GM13976 (cell line): ENCODE measurements at regions not wholly inside any gene's neighbourhood (a gene's known extent, or its start where the extent isn't known, plus 50 kb on each side); places are given as distances from the start of the nearest gene placed in this dataset.

Source experiments
- DNase-seq: peaks from one replicate; pipeline ENCODE4 v3.0.0; 2012; ENCODE audit warnings: low spot score
- in situ Hi-C: fragments of 300-500 bp; cut with MboI; formaldehyde crosslinking; loops from one replicate; pipeline ENCODE4 v1.12.0; 2022; ENCODE audit warnings: low sequenced_read_pairs, mixed read lengths, inconsistent platforms; ENCODE audit not compliant: unreplicated experiment
- TF ChIP-seq, protein P1 (sequence below): IDR thresholded peaks from 2 replicates; pipeline ENCODE4 v1.5.1; 2012; ENCODE audit warnings: borderline replicate concordance, mild to moderate bottlenecking; ENCODE audit not compliant: insufficient read depth; ENCODE audit errors: extremely low read depth, missing control alignments, control extremely low read depth

DNA sequence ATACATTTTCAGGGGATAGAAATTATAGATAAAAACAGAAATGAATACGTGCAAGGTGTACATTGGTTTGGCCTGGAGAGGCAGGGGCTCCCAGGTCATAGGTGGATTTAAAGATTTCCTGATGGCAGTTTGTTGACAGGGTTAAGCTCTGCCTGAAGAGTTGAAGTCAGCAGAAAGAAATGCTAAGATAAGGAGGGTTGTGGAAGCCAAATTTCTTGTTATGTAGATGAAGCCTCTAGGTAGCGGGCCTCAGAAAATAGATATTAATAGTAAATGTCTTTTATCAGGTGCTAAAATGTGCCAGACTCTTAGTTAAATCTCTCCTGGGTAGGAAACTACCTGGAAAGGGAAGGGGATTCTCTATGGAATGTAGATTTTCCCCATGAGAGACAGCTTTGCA lies 188.8 kb downstream of the CDH26 start:
- in situ Hi-C loops: no loop called here
- TF ChIP-seq, protein P1, sequence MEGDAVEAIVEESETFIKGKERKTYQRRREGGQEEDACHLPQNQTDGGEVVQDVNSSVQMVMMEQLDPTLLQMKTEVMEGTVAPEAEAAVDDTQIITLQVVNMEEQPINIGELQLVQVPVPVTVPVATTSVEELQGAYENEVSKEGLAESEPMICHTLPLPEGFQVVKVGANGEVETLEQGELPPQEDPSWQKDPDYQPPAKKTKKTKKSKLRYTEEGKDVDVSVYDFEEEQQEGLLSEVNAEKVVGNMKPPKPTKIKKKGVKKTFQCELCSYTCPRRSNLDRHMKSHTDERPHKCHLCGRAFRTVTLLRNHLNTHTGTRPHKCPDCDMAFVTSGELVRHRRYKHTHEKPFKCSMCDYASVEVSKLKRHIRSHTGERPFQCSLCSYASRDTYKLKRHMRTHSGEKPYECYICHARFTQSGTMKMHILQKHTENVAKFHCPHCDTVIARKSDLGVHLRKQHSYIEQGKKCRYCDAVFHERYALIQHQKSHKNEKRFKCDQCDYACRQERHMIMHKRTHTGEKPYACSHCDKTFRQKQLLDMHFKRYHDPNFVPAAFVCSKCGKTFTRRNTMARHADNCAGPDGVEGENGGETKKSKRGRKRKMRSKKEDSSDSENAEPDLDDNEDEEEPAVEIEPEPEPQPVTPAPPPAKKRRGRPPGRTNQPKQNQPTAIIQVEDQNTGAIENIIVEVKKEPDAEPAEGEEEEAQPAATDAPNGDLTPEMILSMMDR: no peak
- DNase-seq: no peak

DNA sequence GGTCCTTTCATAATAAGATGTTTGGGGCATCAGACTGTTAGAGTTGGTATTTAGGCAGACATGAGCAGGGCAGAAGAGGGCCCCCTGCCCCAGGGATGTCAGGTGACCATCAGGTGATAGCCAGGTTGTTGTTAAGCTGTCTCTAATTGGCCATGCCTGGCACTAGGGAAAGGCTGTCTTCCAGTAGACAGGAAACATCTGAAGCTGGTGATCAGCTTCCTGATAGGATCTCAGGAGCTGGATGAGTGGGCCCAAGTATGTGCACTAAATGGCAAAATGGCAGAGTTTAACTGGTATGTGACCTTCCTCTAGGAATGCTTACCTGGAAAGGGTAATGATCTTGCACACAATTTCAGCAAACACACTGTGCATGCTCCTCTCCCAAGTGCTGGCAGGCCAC lies 190.7 kb downstream of the CDH26 start:
- in situ Hi-C loops: no loop called here
- TF ChIP-seq, protein P1: no peak
- DNase-seq: no peak

DNA sequence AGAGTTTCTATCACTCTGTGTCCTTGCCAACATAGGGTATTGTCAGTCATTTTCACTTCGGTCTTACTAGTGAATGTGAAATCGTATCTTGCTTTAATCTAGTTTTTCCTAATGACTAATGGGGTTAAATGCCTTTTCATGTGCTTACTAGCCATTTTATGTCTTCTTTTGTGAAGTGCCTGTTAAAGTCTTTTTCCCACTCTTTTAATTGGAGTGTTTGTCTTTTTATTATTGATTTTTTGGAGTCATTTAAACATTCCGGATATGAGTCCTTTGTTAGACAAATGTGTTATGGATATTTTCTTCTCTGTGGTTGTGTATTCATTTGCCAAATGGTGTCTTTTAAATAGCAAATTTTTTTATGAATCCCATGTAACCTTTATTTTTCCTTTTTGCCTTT lies 194.6 kb downstream of the CDH26 start:
- in situ Hi-C loops: no loop called here
- TF ChIP-seq, protein P1: no peak
- no peak for DNase-seq

DNA sequence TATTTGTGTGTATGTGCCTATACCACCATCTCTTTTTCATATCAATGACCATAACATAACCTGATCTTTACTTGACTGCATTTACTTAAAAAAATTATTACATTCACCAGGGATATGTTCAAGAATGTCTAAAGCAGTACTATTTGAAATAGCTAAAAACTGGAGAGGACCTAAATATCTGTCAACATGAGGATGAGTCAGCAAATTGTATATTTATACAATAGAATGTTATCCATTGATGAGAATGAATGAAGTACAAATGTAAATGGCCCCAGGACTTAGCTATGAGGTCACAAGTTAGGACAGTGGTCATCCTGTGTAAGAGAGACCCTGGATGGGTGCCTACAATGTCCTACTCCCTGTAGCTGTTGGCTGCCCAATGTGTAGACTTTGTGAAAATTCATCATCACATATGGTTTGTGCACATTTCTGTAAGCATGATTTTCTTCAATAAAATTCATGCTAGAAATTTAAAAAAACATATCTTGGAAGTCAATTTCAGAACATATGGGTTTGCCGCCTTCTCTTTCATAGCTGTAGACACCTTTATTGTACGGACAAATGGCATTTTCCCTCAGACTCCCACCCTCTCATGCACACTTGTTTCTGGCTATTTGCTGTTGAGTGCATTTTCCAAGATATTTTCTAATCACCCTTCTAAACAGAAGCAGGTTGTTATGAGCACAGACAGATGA lies 202.4 kb downstream of the CDH26 start:
- TF ChIP-seq, protein P1: no peak
- DNase-seq: no peak

DNA sequence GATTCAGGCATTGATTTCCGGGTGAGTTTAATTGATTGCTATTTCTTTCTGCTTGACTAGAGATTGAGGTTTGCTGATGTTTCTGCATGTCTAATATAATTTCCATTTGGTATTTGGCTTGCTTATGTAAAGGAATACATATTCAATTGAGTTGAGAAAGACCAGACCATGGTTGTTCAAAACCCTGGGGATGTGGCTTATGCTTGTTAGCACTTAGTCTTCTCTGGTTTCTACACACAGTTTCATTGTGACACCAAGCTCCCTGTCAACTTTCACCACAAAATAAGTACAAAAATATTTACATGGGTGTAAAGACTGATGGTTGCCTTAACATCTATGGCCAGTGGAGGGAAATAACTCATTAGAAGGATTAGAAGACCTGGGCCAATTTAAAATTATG lies 209.6 kb downstream of the CDH26 start:
- TF ChIP-seq, protein P1: no peak
- in situ Hi-C loops: no loop called here
- DNase-seq: no peak

More for the DNA sequence above, 202.4 kb downstream of the CDH26 start:
- in situ Hi-C loops: no loop called here

DNA sequence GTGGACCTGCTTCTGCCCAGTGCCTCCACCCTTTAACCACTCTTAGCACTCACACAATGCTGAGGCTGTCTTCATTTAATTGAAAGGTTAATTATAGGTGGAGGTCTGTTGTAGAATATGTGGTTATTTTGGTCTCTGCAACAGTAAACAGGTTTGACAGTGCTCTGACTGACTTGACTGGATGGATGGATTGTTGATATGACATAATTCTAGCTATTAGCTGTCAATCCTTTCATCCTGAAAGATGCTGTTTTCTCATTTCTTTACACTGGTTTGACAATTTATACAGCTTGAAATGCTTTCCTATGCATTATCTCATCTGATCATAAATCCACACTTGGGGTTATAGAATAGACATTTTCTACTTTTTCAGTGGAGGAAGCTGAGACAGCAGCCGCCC lies 210.7 kb downstream of the CDH26 start:
- in situ Hi-C loops: no loop called here
- TF ChIP-seq, protein P1: no peak
- DNase-seq: no peak
